Brain microvascular endothelial cell (primary cell): ENCODE measurements at regions not wholly inside any gene's neighbourhood (a gene's known extent, or its start where the extent isn't known, plus 50 kb on each side); places are given as distances from the start of the nearest gene placed in this dataset.

Experiments
- DNase-seq: peaks from one replicate; pipeline ENCODE4 v3.0.0-alpha.2; 2020
- H3K27ac ChIP-seq: fragments of 250-450 bp; sonication (Bioruptor Pico); 2 replicates; pipeline ENCODE4 v1.5.1; 2020; ENCODE audit warnings: mild to moderate bottlenecking, moderate library complexity
- H3K27me3 ChIP-seq: fragments of 250-450 bp; sonication (Bioruptor Pico); replicated peaks from 2 replicates; pipeline ENCODE4 v1.5.1; 2020; ENCODE audit warnings: mild to moderate bottlenecking
- H3K36me3 ChIP-seq: fragments of 250-450 bp; sonication (Bioruptor Pico); replicated peaks from 2 replicates; pipeline ENCODE4 v1.5.1; 2020; ENCODE audit warnings: mild to moderate bottlenecking
- H3K4me3 ChIP-seq: 2 replicates; pipeline ENCODE4 v1.5.1; 2011; ENCODE audit warnings: low read depth, mild to moderate bottlenecking, control low read depth, low read length, moderate library complexity
- in situ Hi-C: cut with HindIII; loops from 2 replicates; pipeline ENCODE4 v1.10.0; 2017; ENCODE audit warnings: low sequenced_read_pairs, low pct_ligation_motif_present
- TF ChIP-seq, protein P1 (sequence below): IDR thresholded peaks from 2 replicates; pipeline ENCODE4 v1.5.1; 2011; ENCODE audit warnings: low read depth, mild to moderate bottlenecking, moderate library complexity, low read length, control low read depth, inconsistent platforms; ENCODE audit errors: missing control alignments

- no peaks in the 10 kb centered on the region for H3K27me3 ChIP-seq
- DNase-seq: no peak
- no peak overlapping the region for H3K4me3 ChIP-seq
- in situ Hi-C loops: no loop called here
- no peaks in the 10 kb centered on the region for H3K36me3 ChIP-seq
- TF ChIP-seq, protein P1, sequence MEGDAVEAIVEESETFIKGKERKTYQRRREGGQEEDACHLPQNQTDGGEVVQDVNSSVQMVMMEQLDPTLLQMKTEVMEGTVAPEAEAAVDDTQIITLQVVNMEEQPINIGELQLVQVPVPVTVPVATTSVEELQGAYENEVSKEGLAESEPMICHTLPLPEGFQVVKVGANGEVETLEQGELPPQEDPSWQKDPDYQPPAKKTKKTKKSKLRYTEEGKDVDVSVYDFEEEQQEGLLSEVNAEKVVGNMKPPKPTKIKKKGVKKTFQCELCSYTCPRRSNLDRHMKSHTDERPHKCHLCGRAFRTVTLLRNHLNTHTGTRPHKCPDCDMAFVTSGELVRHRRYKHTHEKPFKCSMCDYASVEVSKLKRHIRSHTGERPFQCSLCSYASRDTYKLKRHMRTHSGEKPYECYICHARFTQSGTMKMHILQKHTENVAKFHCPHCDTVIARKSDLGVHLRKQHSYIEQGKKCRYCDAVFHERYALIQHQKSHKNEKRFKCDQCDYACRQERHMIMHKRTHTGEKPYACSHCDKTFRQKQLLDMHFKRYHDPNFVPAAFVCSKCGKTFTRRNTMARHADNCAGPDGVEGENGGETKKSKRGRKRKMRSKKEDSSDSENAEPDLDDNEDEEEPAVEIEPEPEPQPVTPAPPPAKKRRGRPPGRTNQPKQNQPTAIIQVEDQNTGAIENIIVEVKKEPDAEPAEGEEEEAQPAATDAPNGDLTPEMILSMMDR: no peak
- H3K27ac ChIP-seq: no peak overlapping the region
Observed at GRCh38 chr13:22698467-22698866, 482.3 kb upstream of the SGCG start.

DNA sequence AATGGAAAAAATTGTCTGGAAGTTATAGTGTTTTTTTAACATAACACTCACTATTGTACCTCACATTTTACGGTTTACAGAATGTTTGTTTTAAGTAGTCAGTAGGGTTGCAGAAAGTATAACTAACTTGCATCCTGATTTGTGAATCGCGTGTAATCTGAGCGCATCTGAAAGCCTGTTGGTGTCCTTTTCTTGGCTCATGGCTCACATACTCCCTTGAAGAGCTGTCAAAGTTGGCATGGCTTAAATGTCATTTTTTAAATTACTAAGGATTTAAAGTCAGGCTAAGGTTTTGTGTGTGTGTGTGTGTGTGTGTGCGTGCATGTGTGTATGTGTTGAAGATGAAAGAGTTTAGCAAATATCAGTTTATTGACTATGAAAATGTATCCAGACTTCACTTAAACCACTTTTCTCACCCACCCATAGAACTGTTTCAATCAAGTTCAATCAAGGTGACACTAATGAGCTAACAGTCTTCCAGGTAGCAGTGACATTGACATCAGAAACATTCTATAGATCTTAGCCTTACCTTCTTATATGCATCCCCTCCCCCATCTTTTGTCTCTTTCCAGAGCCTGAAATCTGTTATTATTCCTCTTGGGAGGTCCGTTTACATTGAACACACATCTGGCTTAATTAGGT, 480.4 kb upstream of the SGCG start:
- DNase-seq: no peak
- TF ChIP-seq, protein P1: no peak
- no peak overlapping the region for H3K4me3 ChIP-seq
- H3K27ac ChIP-seq: no peak overlapping the region
- no peaks in the 10 kb centered on the region for H3K27me3 ChIP-seq
- no peaks in the 10 kb centered on the region for H3K36me3 ChIP-seq
- in situ Hi-C loops: no loop called here

DNA sequence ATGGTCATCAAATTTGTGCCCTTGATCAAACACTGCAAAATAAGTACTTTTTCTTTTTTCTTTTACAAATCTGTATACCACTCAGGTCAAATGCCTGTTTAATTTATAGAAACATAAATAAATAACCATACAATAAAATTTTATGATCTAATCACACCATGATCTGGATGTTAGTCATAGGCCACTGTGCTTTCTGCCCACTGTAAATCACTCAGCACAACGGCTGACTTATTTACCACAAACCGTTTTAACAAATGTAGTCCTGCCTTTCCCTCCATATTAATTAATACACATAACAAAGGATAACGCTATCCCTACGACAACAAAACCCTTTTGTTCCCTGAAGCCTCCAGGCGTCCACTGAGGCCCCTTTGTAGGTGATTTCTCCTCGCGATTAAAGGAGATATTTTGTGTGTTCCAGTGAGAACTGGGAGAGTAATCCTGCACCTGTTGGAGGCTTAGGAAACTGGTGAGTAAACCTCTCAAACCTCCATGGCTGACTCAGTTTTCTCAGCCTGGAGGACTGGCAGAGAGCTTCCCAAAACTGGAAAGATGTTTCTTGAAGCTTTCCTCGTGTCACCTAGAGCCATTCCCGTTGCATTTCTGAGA, 477.1 kb upstream of the SGCG start:
- in situ Hi-C loops: no loop called here

GRCh38 chr13:22707946-22708345, 472.8 kb upstream of the SGCG start:
- TF ChIP-seq, protein P1: no peak
- no peak overlapping the region for H3K4me3 ChIP-seq
- in situ Hi-C loops: no loop called here
- DNase-seq: no peak
- no peak overlapping the region for H3K27ac ChIP-seq
- H3K27me3 ChIP-seq: no peaks in the 10 kb centered on the region
- no peaks in the 10 kb centered on the region for H3K36me3 ChIP-seq

More for the DNA sequence above, 477.1 kb upstream of the SGCG start:
- no peaks in the 10 kb centered on the region for H3K27me3 ChIP-seq
- no peaks in the 10 kb centered on the region for H3K36me3 ChIP-seq
- no peak for DNase-seq
- TF ChIP-seq, protein P1: no peak
- no peak overlapping the region for H3K4me3 ChIP-seq
- no peak overlapping the region for H3K27ac ChIP-seq

- no peaks in the 10 kb centered on the region for H3K27me3 ChIP-seq
- in situ Hi-C loops: no loop called here
- TF ChIP-seq, protein P1: no peak
- H3K27ac ChIP-seq: no peak overlapping the region
- no peak overlapping the region for H3K4me3 ChIP-seq
- H3K36me3 ChIP-seq: no peaks in the 10 kb centered on the region
- DNase-seq: no peak
Observed at GRCh38 chr13:22717036-22717435, 463.7 kb upstream of the SGCG start.

DNA sequence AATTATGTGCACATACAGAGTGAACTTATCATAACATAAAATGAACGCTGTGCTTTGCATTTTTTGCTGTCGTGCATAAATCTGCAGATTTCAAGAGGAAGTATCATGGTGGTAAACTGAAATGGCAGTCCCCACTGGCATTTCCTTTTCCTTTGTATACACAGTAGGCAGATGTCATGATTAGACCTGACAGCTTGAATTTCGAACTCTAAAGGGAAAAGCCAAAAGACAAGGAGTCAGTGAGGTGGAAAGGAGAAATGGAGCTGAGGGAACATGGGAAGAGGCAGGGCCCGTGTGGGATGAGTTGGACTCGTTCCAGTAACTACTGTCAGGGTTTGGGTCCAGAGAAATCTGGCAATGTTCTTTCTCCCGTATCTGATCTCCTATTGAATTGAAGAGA, 454.1 kb upstream of the SGCG start:
- no peak overlapping the region for H3K4me3 ChIP-seq
- no peaks in the 10 kb centered on the region for H3K36me3 ChIP-seq
- no peak for DNase-seq
- no peaks in the 10 kb centered on the region for H3K27me3 ChIP-seq
- in situ Hi-C loops: no loop called here
- H3K27ac ChIP-seq: no peak overlapping the region
- TF ChIP-seq, protein P1: no peak
